Suprapubic skin (tissue), 4 donors: ENCODE measurements at regions not wholly inside any gene's neighbourhood (a gene's known extent, or its start where the extent isn't known, plus 50 kb on each side); places are given as distances from the start of the nearest gene placed in this dataset.
"Not testable (repeated sequence)": the region's sequence is repeated elsewhere in the genome, so short reads cannot be mapped to it uniquely, and the experiment has no call there.

Source experiments
- DNase-seq, 2 donors: peaks; one replicate each; pipeline ENCODE4 v3.0.0-alpha.2; 2019; ENCODE audit warnings: low spot score in 2 of 2
- H3K27ac ChIP-seq: fragments of 200-600 bp; sonication (generic); one replicate; pipeline ENCODE4 v1.5.1; 2019
- H3K27me3 ChIP-seq: fragments of 200-600 bp; sonication (generic); one replicate; pipeline ENCODE4 v1.5.1; 2019
- H3K36me3 ChIP-seq: fragments of 200-600 bp; sonication (generic); one replicate; pipeline ENCODE4 v1.5.1; 2019
- H3K4me1 ChIP-seq: fragments of 200-600 bp; sonication (generic); one replicate; pipeline ENCODE4 v1.5.1; 2019
- H3K4me3 ChIP-seq: fragments of 200-600 bp; sonication (generic); one replicate; pipeline ENCODE4 v1.5.1; 2019; ENCODE audit warnings: mild to moderate bottlenecking
- H3K9me3 ChIP-seq: fragments of 200-600 bp; sonication (generic); one replicate; pipeline ENCODE4 v1.5.1; 2019
- EP300 ChIP-seq: sonication (generic); formaldehyde crosslinking; IDR thresholded peaks from one replicate; pipeline ENCODE4 v1.6.1; 2017; ENCODE audit warnings: antibody characterized with exemption
- POLR2A ChIP-seq, 2 donors: fragments of 450-650 bp; IDR thresholded peaks; one replicate each; pipeline ENCODE4 v1.6.1; 2017; ENCODE audit warnings: antibody characterized with exemption in 2 of 2, mild to moderate bottlenecking in 2 of 2, moderate library complexity in 2 of 2
- POLR2AphosphoS5 ChIP-seq, 3 donors: sonication (generic); formaldehyde crosslinking; IDR thresholded peaks; one replicate each; pipeline ENCODE4 v1.6.1; 2017; ENCODE audit warnings: antibody characterized with exemption in 3 of 3
- WGBS: methylation state at CpG from one replicate; pipeline ENCODE4 v1.1.5; 2018; 5-methylcytosine and 5-hydroxymethylcytosine counted together
- TF ChIP-seq, protein P1 (sequence below), 2 donors: fragments of 200-600 bp in 1 of 2; fragments of 450-650 bp in 1 of 2; sonication (generic) in 1 of 2; IDR thresholded peaks; one replicate each; pipeline ENCODE4 v1.5.1; 2016 to 2019; ENCODE audit warnings: antibody characterized with exemption in 2 of 2, mild to moderate bottlenecking in 1 of 2, moderate library complexity in 1 of 2

DNA sequence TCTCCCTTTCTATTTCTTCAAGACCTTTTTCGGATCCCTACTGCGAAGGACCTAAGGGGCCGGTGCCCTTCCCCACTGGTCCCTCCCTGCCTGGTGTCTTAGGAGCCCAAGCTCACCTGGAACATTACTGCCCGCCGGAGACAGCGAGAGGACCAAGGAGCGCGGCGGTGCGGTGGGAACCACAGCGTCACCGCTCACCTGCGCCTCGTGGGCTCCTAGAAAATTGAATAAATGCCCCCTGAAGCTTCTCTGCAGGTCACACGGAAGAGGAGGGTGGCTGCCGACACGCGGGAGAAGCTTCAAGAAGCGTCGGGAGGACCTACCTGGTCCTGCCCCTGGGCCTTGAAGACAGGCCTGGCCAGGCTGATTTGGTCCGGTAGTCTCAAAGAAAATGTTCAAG lies 65.2 kb downstream of the PPIAL4A start:
- WGBS = 76% methylated on average over 21 of the region's 21 CpGs
- H3K4me1 ChIP-seq = no peaks in the 10 kb centered on the region
- TF ChIP-seq POLR2A (IDR thresholded peaks at IDR 0.05) = no peak
- no peak for TF ChIP-seq EP300
- TF ChIP-seq, protein P1, sequence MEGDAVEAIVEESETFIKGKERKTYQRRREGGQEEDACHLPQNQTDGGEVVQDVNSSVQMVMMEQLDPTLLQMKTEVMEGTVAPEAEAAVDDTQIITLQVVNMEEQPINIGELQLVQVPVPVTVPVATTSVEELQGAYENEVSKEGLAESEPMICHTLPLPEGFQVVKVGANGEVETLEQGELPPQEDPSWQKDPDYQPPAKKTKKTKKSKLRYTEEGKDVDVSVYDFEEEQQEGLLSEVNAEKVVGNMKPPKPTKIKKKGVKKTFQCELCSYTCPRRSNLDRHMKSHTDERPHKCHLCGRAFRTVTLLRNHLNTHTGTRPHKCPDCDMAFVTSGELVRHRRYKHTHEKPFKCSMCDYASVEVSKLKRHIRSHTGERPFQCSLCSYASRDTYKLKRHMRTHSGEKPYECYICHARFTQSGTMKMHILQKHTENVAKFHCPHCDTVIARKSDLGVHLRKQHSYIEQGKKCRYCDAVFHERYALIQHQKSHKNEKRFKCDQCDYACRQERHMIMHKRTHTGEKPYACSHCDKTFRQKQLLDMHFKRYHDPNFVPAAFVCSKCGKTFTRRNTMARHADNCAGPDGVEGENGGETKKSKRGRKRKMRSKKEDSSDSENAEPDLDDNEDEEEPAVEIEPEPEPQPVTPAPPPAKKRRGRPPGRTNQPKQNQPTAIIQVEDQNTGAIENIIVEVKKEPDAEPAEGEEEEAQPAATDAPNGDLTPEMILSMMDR (IDR thresholded peaks at IDR 0.05) = no peak
- no peak for TF ChIP-seq POLR2AphosphoS5 (IDR thresholded peaks at IDR 0.05)
- no peak overlapping the region for H3K27ac ChIP-seq
- no peaks in the 10 kb centered on the region for H3K36me3 ChIP-seq
- H3K9me3 ChIP-seq = no peaks in the 10 kb centered on the region
- no peaks in the 10 kb centered on the region for H3K27me3 ChIP-seq
- DNase-seq = no peak
- H3K4me3 ChIP-seq = no peak overlapping the region

DNA sequence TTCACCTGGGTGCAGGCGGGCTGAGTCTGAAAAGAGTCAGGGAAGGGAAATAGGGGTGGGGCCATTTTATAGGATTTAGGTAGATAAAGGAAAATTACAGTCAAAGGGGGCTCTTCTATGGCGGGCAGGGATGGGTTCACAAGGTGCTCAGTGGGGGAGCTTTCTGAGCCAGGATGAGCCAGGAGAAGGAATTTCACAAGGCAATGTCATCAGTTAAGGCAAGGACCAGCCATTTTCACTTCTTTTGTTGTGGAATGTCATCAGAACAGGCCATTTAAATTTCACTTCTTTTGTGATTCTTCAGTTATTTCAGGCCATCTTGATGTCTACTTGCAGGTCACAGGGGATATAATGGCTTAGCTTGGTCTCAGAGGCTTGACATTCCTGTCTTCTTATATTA lies 66.4 kb downstream of the PPIAL4A start:
- H3K27me3 ChIP-seq, H3K36me3 ChIP-seq: not testable (repeated sequence)
- 63% methylated on average over 2 of the region's 2 CpGs for WGBS

DNA sequence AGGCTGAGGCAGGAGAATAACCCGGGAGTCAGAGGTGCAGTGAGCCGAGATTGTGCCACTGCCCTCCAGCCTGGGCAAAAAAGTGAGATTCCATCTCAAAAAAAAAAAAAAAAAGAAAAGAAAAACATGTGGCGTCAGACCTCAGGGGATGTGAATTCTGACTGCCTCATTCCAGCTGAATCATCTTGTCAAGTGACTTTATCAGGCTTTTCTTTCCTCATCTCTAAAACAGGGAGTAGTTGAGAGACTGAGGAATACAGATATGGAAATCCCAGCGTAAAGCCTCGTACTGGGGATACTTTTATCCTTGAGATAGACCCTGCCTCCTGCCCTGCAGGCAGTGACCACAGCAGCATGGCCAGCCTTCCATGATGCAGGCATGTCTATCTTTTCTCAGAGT lies 76.4 kb downstream of the PPIAL4A start:
- not testable (repeated sequence) for H3K27ac ChIP-seq, H3K27me3 ChIP-seq, H3K36me3 ChIP-seq, DNase-seq, H3K9me3 ChIP-seq, H3K4me1 ChIP-seq, H3K4me3 ChIP-seq
- 44% methylated on average over 3 of the region's 5 CpGs for WGBS

More for the DNA sequence above, 66.4 kb downstream of the PPIAL4A start:
- DNase-seq, H3K9me3 ChIP-seq, H3K4me1 ChIP-seq, H3K27ac ChIP-seq, H3K4me3 ChIP-seq: not testable (repeated sequence)

DNA sequence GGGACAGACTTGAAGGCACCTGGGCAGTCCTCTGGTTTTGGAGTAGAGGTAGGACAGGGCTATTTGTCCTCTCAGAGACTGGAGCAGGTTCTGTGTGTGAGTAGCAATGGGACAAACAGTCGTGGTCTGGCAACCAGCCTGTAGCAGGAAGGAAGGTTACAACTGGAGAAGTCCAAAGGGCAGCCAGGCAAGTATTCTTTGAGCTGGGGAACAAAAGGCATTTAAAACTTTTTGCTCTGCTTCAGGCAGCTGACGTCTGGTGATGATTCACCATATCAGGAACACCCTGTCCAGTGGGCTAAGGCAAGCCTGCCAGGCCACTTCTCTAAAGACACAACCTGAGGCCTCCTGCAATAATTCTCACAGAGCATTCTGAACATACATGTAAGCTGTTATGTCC lies 83.3 kb downstream of the PPIAL4A start:
- H3K4me1 ChIP-seq, DNase-seq, H3K9me3 ChIP-seq, H3K27ac ChIP-seq, H3K27me3 ChIP-seq, H3K4me3 ChIP-seq, H3K36me3 ChIP-seq: not testable (repeated sequence)
- 33% methylated on average over 1 of the region's 2 CpGs for WGBS

DNA sequence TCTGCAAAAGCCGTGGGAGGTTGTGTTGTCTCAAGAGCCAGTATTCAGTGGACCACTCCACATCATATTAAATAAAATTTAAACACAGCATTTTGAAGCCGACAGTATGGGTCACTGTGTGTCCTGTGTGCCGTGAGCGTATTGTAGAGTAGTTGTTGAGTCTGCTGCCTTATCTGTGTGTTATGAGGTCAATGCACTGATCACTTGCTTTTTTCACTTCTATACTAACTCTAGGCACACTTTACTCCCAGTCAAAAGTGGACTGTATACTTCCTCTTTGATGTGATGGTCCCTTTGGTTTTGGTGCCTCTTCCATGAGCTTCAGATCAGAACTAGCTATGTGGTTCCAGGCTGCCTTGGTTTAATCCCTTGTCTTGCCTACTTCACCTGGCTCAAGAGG lies 84.3 kb downstream of the PPIAL4A start:
- H3K4me1 ChIP-seq, H3K27me3 ChIP-seq, H3K4me3 ChIP-seq, H3K9me3 ChIP-seq, DNase-seq, H3K36me3 ChIP-seq, H3K27ac ChIP-seq: not testable (repeated sequence)
- 98% methylated on average over 4 of the region's 4 CpGs for WGBS

DNA sequence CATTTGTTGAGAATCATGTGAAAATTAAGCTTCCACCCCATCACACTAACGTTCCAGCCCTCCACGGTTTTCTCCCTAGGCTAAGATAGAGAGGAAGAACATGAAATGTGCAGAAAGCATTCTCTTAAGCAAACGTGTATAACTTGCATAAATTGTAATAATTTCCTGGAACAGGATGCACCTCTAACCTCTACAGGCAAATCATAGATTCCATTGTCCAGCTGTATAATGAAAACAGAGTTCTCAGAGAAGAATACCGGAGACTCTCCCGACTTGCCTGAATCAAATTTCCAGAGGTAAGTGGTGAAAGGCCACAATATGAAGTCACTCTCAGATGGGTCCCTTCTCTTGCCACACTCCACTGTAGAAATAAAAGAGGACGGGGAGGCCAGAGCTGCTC lies 87.7 kb downstream of the PPIAL4A start:
- not testable (repeated sequence) for H3K27ac ChIP-seq, H3K36me3 ChIP-seq, H3K4me3 ChIP-seq, H3K4me1 ChIP-seq, DNase-seq, H3K27me3 ChIP-seq, H3K9me3 ChIP-seq
- 86% methylated on average over 4 of the region's 6 CpGs for WGBS

DNA sequence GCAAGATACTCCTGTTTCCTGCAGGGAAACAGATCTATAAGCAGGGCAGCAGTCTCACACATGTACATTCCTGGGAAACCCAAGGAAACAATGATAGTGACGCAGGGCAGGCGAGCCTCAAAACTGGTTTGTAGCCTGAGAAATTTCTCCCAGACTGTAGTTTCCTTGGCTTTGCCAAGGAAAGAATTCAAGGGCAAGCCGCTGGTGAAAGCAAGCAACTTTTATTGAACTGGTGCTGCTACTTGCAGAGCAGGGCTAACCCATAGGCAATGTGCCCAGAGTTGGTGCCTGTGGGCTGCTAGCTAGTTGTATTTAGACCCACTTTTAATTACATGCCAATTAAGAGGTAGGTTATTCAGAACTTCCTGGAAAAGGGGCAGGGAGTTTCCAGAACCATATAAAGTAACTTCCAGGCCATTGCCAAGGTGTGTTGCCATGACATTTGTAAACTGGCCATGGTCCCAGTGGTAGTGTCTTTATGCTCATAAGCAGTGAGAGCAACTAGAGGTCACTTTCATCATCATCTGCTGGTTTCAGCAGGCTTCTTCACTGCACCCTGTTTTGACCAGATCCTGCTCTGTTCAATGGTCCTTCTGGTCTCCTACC lies 92.0 kb downstream of the PPIAL4A start:
- H3K27ac ChIP-seq = not testable (repeated sequence)
- WGBS = 31% methylated on average over 3 of the region's 3 CpGs

DNA sequence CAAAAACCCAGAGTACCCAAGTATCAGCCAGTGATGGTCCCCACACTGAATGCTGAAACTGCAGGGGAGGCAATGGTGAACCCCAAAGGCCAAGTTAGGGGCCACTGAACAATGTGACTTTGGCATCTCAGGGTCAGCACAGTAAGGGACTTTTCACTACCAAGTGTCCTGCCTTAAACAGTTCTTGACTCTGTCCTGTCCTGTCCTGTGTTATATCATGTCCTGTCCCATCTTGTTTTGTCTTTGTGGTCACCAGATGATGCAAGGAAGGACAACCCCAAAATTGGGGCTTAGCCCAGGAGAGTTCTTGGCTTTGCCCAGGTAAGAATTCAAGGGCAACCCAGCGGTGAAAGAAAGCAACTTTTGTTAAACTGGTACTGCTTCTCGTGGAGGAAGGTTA lies 105.0 kb downstream of the PPIAL4A start:
- H3K27me3 ChIP-seq, DNase-seq, H3K9me3 ChIP-seq, H3K4me1 ChIP-seq, H3K4me3 ChIP-seq, H3K27ac ChIP-seq, H3K36me3 ChIP-seq: not testable (repeated sequence)
- 100% methylated on average over 1 of the region's 2 CpGs for WGBS

More for the DNA sequence above, 92.0 kb downstream of the PPIAL4A start:
- H3K36me3 ChIP-seq, DNase-seq, H3K27me3 ChIP-seq, H3K4me3 ChIP-seq, H3K4me1 ChIP-seq, H3K9me3 ChIP-seq: not testable (repeated sequence)

DNA sequence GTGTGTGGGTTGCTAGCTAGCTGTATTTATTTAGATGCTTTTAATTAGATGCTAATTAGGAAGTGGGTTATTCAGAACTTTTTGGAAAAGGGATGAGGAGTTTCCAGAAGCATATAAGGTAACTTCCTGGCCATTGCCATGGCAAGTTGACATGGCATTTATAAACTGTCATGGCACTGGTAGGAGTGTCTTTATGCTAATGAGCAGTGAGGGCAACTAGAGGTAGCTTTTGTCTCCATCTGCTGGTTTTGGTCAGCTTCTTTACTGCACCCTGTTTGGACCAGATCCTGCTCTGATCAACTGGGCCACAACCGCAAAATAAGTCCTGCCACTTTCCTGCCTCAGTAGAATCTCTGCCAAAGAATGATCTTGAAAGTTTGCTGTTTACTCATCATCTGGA lies 105.5 kb downstream of the PPIAL4A start:
- no CpG with 5 or more reads among the region's 1 CpG for WGBS
- H3K4me3 ChIP-seq, H3K36me3 ChIP-seq, H3K9me3 ChIP-seq, H3K4me1 ChIP-seq, H3K27ac ChIP-seq, DNase-seq, H3K27me3 ChIP-seq: not testable (repeated sequence)

DNA sequence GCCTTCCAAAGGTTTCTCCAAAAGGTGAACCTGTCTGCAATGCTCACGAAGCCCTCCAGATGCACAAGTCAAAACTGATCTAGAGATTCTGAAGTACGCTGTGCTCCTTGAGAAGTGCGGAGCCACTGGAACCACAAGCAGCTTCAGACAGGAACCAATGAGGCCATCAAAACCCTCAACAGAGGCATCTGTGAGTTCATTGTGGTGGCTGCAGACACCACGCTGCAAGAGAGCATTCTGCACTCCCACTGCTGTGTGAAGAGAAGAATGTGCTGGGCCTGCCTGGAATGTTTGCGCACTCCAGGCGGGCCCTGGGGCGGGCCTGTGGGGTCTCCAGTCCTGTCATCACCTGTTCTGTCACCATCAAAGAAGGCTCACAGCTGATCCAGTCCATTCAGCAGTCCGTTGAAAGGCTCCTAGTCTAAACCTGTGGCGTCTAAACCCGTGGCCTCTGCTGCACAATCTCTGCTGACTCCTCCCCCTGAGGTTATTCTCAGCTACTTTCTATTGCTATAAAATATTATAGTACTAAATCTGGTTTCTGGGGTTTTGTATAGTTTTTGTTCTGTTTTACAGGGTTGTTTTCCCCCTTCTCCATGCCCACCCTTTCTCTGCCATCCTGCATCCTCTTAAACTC lies 111.6 kb downstream of the PPIAL4A start:
- WGBS = no CpG with 5 or more reads among the region's 10 CpGs

DNA sequence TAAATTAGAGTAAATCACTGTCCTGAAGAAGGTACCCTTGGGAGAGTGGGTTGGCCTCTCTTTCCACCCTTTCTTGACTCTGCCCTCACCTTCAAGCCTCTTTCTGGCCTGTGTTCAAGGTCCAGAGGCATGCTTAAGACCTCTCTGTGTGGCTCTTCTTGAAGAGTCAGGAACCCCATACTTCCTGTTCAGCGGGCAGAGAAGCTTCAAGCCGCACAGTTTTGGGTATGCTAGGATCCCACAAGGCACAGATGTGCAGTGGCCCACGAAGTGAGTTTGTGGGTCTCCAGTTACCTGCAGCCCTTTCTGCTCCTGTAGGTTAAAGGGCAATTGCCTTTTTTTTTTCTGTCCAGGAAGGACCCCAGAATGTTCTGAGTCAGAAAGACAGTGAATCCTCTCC lies 113.7 kb downstream of the PPIAL4A start:
- H3K4me3 ChIP-seq, H3K4me1 ChIP-seq, H3K27ac ChIP-seq, DNase-seq, H3K36me3 ChIP-seq, H3K9me3 ChIP-seq: not testable (repeated sequence)
- WGBS = no CpG with 5 or more reads among the region's 3 CpGs
- H3K27me3 ChIP-seq = peaks cover 17% of the 10 kb centered on the region

More for the DNA sequence above, 111.6 kb downstream of the PPIAL4A start:
- not testable (repeated sequence) for H3K36me3 ChIP-seq, H3K9me3 ChIP-seq, H3K27ac ChIP-seq, H3K27me3 ChIP-seq, DNase-seq, H3K4me3 ChIP-seq, H3K4me1 ChIP-seq

DNA sequence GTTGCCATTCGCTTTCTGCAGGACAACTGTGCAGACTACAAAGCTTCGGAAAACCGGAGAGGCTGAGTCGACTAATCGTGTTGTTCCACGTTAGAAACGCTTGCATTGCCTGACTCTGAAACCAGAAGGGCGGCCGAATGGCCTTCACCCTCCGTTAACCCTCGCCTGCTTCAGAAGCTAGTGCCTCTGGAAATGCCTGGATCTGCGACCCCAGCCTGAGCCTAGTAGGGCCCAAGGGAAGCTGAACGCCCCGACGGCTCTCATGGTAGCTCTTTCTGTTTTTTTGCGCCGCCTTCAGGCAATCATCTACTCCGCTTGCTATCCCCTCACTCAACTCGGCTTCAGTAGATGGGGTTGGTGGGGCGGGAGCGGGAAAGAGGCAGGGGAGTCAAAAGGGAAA lies 117.3 kb downstream of the PPIAL4A start:
- not testable (repeated sequence) for H3K27ac ChIP-seq, H3K9me3 ChIP-seq, H3K4me3 ChIP-seq, DNase-seq, H3K36me3 ChIP-seq
- 23% methylated on average over 20 of the region's 21 CpGs for WGBS
- Histone ChIP-seq H3K27me3 (peaks cover 30% of the 10 kb centered on the region), H3K4me1 (peaks cover 15% of the 10 kb centered on the region)

DNA sequence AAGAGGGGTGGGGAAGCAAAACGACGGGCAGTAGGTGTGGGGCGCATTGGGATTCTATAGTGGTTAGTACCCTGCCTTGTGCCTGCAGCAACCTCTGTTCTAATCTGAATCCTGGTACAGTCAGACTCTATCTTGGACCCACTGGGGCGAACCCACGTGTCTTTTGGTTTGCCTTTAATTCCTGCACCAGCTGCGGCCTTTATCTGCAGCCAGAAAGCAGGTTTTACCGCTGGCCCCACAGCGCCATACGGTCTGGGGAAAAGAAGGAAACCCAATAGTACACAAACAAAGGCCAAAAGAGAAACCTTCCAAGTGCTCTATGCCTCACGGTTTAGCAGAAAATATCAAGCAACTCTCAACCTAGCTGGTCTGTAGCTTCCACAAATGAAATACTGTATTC lies 118.2 kb downstream of the PPIAL4A start:
- DNase-seq = peak in 1 of 2 donors; percentile 50
- H3K36me3 ChIP-seq, H3K27ac ChIP-seq, H3K9me3 ChIP-seq: not testable (repeated sequence)
- Histone ChIP-seq H3K27me3 (peaks cover 30% of the 10 kb centered on the region), H3K4me1 (peaks cover 15% of the 10 kb centered on the region), H3K4me3 (peak overlapping the region; percentile 30)
- WGBS = 23% methylated on average over 7 of the region's 10 CpGs
